ENCODE measurements at regions not wholly inside any gene's neighbourhood (a gene's known extent, or its start where the extent isn't known, plus 50 kb on each side); places are given as distances from the start of the nearest gene placed in this dataset.

DNA sequence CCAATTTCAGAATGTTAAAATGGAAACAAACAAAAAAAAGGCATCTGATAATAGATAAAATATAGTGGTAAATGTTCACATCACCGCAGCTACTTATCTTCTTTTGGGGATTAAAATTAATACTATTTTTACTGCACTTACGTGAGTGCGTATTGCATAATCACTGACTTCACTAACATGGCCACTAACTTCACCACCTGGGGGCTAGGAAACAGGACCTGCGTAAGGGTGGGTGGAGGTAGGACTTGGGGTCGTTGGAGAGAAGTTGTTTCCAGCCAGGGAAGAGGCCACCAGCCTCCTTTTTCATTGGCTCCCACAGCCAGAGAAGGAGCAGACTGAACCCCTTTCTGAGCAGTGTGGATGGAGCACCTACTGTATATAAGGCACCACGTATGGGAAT, 166.4 kb downstream of the SALL1 start (continued):
- TF ChIP-seq, protein P1, sequence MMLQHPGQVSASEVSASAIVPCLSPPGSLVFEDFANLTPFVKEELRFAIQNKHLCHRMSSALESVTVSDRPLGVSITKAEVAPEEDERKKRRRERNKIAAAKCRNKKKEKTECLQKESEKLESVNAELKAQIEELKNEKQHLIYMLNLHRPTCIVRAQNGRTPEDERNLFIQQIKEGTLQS (CRISPR knock-in tag; conservative IDR thresholded peaks at IDR 0.05) = no peak
- TF ChIP-seq, protein P2, sequence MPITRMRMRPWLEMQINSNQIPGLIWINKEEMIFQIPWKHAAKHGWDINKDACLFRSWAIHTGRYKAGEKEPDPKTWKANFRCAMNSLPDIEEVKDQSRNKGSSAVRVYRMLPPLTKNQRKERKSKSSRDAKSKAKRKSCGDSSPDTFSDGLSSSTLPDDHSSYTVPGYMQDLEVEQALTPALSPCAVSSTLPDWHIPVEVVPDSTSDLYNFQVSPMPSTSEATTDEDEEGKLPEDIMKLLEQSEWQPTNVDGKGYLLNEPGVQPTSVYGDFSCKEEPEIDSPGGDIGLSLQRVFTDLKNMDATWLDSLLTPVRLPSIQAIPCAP (CRISPR knock-in tag; IDR thresholded peaks at IDR 0.05) = no peak
- TF ChIP-seq NFE2L1 (CRISPR knock-in tag; IDR thresholded peaks at IDR 0.05) = no peak
- TF ChIP-seq, protein P3, sequence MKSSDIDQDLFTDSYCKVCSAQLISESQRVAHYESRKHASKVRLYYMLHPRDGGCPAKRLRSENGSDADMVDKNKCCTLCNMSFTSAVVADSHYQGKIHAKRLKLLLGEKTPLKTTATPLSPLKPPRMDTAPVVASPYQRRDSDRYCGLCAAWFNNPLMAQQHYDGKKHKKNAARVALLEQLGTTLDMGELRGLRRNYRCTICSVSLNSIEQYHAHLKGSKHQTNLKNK (CRISPR knock-in tag; IDR thresholded peaks at IDR 0.05) = no peak
- TF ChIP-seq, protein P4, sequence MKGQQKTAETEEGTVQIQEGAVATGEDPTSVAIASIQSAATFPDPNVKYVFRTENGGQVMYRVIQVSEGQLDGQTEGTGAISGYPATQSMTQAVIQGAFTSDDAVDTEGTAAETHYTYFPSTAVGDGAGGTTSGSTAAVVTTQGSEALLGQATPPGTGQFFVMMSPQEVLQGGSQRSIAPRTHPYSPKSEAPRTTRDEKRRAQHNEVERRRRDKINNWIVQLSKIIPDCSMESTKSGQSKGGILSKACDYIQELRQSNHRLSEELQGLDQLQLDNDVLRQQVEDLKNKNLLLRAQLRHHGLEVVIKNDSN (CRISPR knock-in tag; IDR thresholded peaks at IDR 0.05) = no peak

DNA sequence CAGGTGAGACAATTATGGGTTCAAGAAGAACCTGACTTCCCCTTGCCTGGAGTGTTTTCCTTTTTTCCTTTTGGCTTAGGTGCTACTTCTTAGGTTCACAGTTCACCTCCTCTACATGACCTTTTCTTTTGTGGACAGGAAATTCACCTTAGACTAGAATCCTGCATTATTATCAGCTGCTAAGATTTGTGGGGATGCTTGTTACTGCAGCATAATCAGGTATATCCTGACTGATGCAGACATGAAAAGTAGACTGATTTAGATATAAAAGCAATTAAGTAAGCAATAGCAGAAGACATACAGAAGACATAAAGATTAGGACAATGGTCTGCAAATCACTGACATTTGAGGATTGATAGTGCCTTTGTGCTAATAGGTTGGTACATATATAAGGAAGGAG, 168.3 kb downstream of the SALL1 start:
- Mint-ChIP-seq H3K27me3 (ENCODE audit: low read depth) (peaks cover 4% of the 10 kb centered on the region), H3K9me3 (peaks cover 20% of the 10 kb centered on the region), H3K27ac (no peak overlapping the region), H3K36me3 (no peaks in the 10 kb centered on the region), H3K4me3 (no peak overlapping the region), H3K4me1 (no peaks in the 10 kb centered on the region)
- CTCF ChIA-PET = interaction anchor here (1.5 kb wide), 1 partner anchor 21 kb away, joined by 3 read pairs; no protein-coding TSS in a partner anchor
- ATAC-seq = no peak
- no peak for DNase-seq (ENCODE audit: low spot score)
- TF ChIP-seq, protein P5, sequence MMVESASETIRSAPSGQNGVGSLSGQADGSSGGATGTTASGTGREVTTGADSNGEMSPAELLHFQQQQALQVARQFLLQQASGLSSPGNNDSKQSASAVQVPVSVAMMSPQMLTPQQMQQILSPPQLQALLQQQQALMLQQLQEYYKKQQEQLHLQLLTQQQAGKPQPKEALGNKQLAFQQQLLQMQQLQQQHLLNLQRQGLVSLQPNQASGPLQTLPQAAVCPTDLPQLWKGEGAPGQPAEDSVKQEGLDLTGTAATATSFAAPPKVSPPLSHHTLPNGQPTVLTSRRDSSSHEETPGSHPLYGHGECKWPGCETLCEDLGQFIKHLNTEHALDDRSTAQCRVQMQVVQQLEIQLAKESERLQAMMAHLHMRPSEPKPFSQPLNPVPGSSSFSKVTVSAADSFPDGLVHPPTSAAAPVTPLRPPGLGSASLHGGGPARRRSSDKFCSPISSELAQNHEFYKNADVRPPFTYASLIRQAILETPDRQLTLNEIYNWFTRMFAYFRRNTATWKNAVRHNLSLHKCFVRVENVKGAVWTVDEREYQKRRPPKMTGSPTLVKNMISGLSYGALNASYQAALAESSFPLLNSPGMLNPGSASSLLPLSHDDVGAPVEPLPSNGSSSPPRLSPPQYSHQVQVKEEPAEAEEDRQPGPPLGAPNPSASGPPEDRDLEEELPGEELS (CRISPR knock-in tag; IDR thresholded peaks at IDR 0.05) = no peak
- TF ChIP-seq, protein P1 (CRISPR knock-in tag; conservative IDR thresholded peaks at IDR 0.05) = no peak
- no peak for TF ChIP-seq GABPB1 (CRISPR knock-in tag; IDR thresholded peaks at IDR 0.05)
- TF ChIP-seq TEAD4 (CRISPR knock-in tag; IDR thresholded peaks at IDR 0.05) = no peak
- TF ChIP-seq, protein P6, sequence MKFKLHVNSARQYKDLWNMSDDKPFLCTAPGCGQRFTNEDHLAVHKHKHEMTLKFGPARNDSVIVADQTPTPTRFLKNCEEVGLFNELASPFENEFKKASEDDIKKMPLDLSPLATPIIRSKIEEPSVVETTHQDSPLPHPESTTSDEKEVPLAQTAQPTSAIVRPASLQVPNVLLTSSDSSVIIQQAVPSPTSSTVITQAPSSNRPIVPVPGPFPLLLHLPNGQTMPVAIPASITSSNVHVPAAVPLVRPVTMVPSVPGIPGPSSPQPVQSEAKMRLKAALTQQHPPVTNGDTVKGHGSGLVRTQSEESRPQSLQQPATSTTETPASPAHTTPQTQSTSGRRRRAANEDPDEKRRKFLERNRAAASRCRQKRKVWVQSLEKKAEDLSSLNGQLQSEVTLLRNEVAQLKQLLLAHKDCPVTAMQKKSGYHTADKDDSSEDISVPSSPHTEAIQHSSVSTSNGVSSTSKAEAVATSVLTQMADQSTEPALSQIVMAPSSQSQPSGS (CRISPR knock-in tag; IDR thresholded peaks at IDR 0.05; ENCODE audit: borderline replicate concordance, low read depth) = no peak
- no peak for TF ChIP-seq FOXP1 (CRISPR knock-in tag; IDR thresholded peaks at IDR 0.05; ENCODE audit: borderline replicate concordance)
- no peak for TF ChIP-seq NR2C2 (CRISPR knock-in tag; IDR thresholded peaks at IDR 0.05)
- TF ChIP-seq ELF4 (CRISPR knock-in tag; IDR thresholded peaks at IDR 0.05; ENCODE audit: low read depth) = no peak
- TF ChIP-seq, protein P7, sequence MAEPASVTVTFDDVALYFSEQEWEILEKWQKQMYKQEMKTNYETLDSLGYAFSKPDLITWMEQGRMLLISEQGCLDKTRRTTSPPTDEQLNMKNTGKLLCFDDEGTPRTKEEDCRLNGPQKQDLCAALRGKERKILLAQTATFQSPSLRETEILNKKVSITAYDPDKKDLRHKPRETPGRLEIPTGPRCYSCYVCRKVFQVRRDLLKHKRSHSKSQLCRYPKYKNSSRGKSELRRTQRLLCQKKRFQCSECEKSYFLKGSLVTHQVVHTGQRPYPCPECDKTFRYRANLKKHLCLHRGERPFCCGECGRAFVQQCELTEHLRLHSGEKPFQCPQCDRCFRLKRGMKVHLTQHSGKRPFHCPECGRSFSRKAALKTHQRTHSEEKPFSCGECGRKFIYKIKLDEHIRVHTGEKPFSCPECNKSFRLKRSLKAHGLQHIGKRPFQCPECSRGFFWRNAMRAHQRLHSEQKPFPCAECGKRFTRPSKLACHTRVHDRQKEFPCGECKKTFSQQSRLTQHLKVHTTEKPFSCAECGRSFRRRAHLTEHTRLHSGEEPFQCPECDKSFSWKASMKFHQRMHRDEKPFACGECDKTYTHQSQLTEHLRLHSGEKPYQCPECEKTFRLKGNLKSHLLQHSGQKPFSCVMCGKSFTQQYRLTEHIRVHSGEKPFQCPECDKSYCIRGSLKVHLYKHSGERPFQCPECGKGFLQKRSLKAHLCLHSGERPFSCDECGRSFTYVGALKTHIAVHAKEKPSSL (CRISPR knock-in tag; conservative IDR thresholded peaks at IDR 0.05) = no peak
- TF ChIP-seq, protein P8, sequence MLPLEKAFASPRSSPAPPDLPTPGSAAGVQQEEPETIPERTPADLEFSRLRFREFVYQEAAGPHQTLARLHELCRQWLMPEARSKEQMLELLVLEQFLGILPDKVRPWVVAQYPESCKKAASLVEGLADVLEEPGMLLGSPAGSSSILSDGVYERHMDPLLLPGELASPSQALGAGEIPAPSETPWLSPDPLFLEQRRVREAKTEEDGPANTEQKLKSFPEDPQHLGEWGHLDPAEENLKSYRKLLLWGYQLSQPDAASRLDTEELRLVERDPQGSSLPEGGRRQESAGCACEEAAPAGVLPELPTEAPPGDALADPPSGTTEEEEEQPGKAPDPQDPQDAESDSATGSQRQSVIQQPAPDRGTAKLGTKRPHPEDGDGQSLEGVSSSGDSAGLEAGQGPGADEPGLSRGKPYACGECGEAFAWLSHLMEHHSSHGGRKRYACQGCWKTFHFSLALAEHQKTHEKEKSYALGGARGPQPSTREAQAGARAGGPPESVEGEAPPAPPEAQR (CRISPR knock-in tag; IDR thresholded peaks at IDR 0.05) = no peak
- TF ChIP-seq NR3C1 (CRISPR knock-in tag; conservative IDR thresholded peaks at IDR 0.05; ENCODE audit: low read depth) = no peak
- no peak for TF ChIP-seq JUN (CRISPR knock-in tag; IDR thresholded peaks at IDR 0.05)
- POLR2A ChIA-PET = no interaction called here

All from WTC11 (cell line).